SK-N-SH (cell line): ENCODE measurements at regions not wholly inside any gene's neighbourhood (a gene's known extent, or its start where the extent isn't known, plus 50 kb on each side); places are given as distances from the start of the nearest gene placed in this dataset.

Source experiments
- CTCF ChIP-seq: fragments of 200-600 bp; sonication (generic); IDR thresholded peaks from 2 replicates; pipeline ENCODE4 v1.6.1; 2017; ENCODE audit warnings: antibody characterized with exemption, mild to moderate bottlenecking, moderate library complexity
- NRF1 ChIP-seq: IDR thresholded peaks from 2 replicates; pipeline ENCODE4 v1.6.1; 2012; ENCODE audit warnings: low read depth, mild to moderate bottlenecking, low read length
- TAF1 ChIP-seq: IDR thresholded peaks from 2 replicates; pipeline ENCODE4 v1.6.1; 2012; ENCODE audit warnings: low read depth, mild to moderate bottlenecking, low read length, moderate library complexity, borderline replicate concordance
- TF ChIP-seq, protein P1 (sequence below): IDR thresholded peaks from 2 replicates; pipeline ENCODE4 v1.6.1; 2012; ENCODE audit warnings: mild to moderate bottlenecking, low read depth, low read length, moderate library complexity

GRCh38 chr11:15430381-15430780 lies 315.7 kb downstream of the INSC start:
- TF ChIP-seq TAF1 (no peak), CTCF (no peak), NRF1 (no peak)
- TF ChIP-seq, protein P1, sequence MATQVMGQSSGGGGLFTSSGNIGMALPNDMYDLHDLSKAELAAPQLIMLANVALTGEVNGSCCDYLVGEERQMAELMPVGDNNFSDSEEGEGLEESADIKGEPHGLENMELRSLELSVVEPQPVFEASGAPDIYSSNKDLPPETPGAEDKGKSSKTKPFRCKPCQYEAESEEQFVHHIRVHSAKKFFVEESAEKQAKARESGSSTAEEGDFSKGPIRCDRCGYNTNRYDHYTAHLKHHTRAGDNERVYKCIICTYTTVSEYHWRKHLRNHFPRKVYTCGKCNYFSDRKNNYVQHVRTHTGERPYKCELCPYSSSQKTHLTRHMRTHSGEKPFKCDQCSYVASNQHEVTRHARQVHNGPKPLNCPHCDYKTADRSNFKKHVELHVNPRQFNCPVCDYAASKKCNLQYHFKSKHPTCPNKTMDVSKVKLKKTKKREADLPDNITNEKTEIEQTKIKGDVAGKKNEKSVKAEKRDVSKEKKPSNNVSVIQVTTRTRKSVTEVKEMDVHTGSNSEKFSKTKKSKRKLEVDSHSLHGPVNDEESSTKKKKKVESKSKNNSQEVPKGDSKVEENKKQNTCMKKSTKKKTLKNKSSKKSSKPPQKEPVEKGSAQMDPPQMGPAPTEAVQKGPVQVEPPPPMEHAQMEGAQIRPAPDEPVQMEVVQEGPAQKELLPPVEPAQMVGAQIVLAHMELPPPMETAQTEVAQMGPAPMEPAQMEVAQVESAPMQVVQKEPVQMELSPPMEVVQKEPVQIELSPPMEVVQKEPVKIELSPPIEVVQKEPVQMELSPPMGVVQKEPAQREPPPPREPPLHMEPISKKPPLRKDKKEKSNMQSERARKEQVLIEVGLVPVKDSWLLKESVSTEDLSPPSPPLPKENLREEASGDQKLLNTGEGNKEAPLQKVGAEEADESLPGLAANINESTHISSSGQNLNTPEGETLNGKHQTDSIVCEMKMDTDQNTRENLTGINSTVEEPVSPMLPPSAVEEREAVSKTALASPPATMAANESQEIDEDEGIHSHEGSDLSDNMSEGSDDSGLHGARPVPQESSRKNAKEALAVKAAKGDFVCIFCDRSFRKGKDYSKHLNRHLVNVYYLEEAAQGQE = no peak
